Naive B cell (primary cell): ENCODE measurements at regions not wholly inside any gene's neighbourhood (a gene's known extent, or its start where the extent isn't known, plus 50 kb on each side); places are given as distances from the start of the nearest gene placed in this dataset.
A peak's percentile ranks its signal among the peaks of the same experiment; 100 is the strongest.

Source experiments
- ATAC-seq, 2 donors: fragments of 150-1000 bp; cut with Tn5 transposase; 2 replicates each; pipeline ENCODE4 v1.10.0; 2021; ENCODE audit warnings: low read depth in 2 of 2, mild to moderate bottlenecking in 2 of 2, moderate library complexity in 2 of 2
- DNase-seq: peaks from one replicate; pipeline ENCODE4 v3.0.0; 2022
- H3K27ac Mint-ChIP-seq, 6 donors: one replicate each; pipeline ENCODE4 v1.8.0; 2020 to 2022; ENCODE audit warnings: mild to moderate bottlenecking in 6 of 6, mixed read lengths in 6 of 6, moderate library complexity in 5 of 6, inconsistent platforms in 2 of 6
- H3K27me3 Mint-ChIP-seq, 3 donors: one replicate each; pipeline ENCODE4 v1.8.0; 2021 to 2022; ENCODE audit warnings: mixed read lengths in 3 of 3, mild to moderate bottlenecking in 1 of 3
- H3K36me3 Mint-ChIP-seq, 2 donors: one replicate each; pipeline ENCODE4 v1.8.0; 2020 to 2022; ENCODE audit warnings: mixed read lengths in 2 of 2, inconsistent platforms in 1 of 2, mild to moderate bottlenecking in 1 of 2
- H3K4me1 Mint-ChIP-seq, 3 donors: one replicate each; pipeline ENCODE4 v1.8.0; 2020 to 2022; ENCODE audit warnings: mixed read lengths in 3 of 3, inconsistent platforms in 1 of 3, mild to moderate bottlenecking in 1 of 3, moderate library complexity in 1 of 3
- H3K4me3 Mint-ChIP-seq, 8 donors: one replicate each; pipeline ENCODE4 v1.8.0; 2020 to 2022; ENCODE audit warnings: mild to moderate bottlenecking in 8 of 8, mixed read lengths in 8 of 8, moderate library complexity in 8 of 8, inconsistent platforms in 2 of 8
- H3K9me3 Mint-ChIP-seq, 7 donors: one replicate each; pipeline ENCODE4 v1.8.0; 2020 to 2022; ENCODE audit warnings: mixed read lengths in 7 of 7, mild to moderate bottlenecking in 5 of 7, inconsistent platforms in 2 of 7, moderate library complexity in 1 of 7

GRCh38 chr17:55625521-55625920 lies 97.1 kb downstream of the TMEM100 start:
- no peak overlapping the region for H3K27ac Mint-ChIP-seq
- DNase-seq: no peak
- H3K27me3 Mint-ChIP-seq: peaks cover 28 to 42% (median 32%) of the 10 kb centered on the region in 3 donors
- no peaks in the 10 kb centered on the region for H3K4me1 Mint-ChIP-seq
- peaks cover 0 to 8% (median 1%) of the 10 kb centered on the region in 7 donors for H3K9me3 Mint-ChIP-seq
- H3K4me3 Mint-ChIP-seq: no peak overlapping the region
- H3K36me3 Mint-ChIP-seq: peaks cover 0 to 6% of the 10 kb centered on the region in 2 donors
- no peak for ATAC-seq

GRCh38 chr17:55624772-55625433 lies 97.8 kb downstream of the TMEM100 start:
- H3K4me1 Mint-ChIP-seq: no peaks in the 10 kb centered on the region
- peak overlapping the region in 1 of 6 donors; percentile 18 for H3K27ac Mint-ChIP-seq
- H3K27me3 Mint-ChIP-seq: peaks cover 34 to 45% (median 38%) of the 10 kb centered on the region in 3 donors
- ATAC-seq (no peak), DNase-seq (no peak)
- H3K9me3 Mint-ChIP-seq: peaks cover 0 to 8% (median 1%) of the 10 kb centered on the region in 7 donors
- no peak overlapping the region for H3K4me3 Mint-ChIP-seq
- peaks cover 0 to 6% of the 10 kb centered on the region in 2 donors for H3K36me3 Mint-ChIP-seq

- Mint-ChIP-seq H3K36me3 (peaks cover 0 to 6% of the 10 kb centered on the region in 2 donors), H3K27me3 (peaks cover 36 to 56% (median 41%) of the 10 kb centered on the region in 3 donors), H3K27ac (peak overlapping the region in 1 of 6 donors; percentile 29), H3K4me1 (no peaks in the 10 kb centered on the region), H3K9me3 (no peaks in the 10 kb centered on the region), H3K4me3 (no peak overlapping the region)
- ATAC-seq: no peak
- no peak for DNase-seq
Observed at GRCh38 chr17:55622547-55622946, 100.1 kb downstream of the TMEM100 start.

DNA sequence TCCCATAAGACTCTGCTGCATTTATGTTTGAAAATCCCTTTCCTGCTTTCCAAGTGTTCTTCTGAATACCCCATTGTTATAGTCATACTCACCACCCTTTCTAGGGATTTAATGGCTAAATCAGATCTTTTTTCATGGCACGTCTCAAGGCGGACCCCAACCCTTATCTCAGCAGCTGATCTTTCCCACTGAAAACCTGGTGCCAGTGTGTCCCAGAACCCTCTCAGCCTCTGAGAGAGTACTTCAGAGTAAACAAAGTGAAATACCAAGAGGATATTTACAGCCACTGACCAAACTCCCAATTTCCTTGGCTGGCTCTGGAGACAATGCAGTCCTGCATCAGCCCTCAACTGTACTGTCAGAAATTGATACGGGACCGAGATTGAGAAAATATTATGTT lies 101.7 kb downstream of the TMEM100 start:
- H3K27me3 Mint-ChIP-seq: peaks cover 36 to 51% (median 41%) of the 10 kb centered on the region in 3 donors
- H3K9me3 Mint-ChIP-seq: no peaks in the 10 kb centered on the region
- H3K4me1 Mint-ChIP-seq: no peaks in the 10 kb centered on the region
- ATAC-seq (no peak), DNase-seq (no peak)
- no peaks in the 10 kb centered on the region for H3K36me3 Mint-ChIP-seq
- H3K27ac Mint-ChIP-seq: no peak overlapping the region
- H3K4me3 Mint-ChIP-seq: no peak overlapping the region

GRCh38 chr17:55620023-55620422 lies 102.6 kb downstream of the TMEM100 start:
- no peak for ATAC-seq
- Mint-ChIP-seq H3K4me3 (no peak overlapping the region), H3K27me3 (peaks cover 36 to 51% (median 41%) of the 10 kb centered on the region in 3 donors), H3K4me1 (no peaks in the 10 kb centered on the region), H3K9me3 (no peaks in the 10 kb centered on the region), H3K27ac (no peak overlapping the region), H3K36me3 (no peaks in the 10 kb centered on the region)
- DNase-seq: no peak

- Mint-ChIP-seq H3K27me3 (peaks cover 22 to 38% (median 27%) of the 10 kb centered on the region in 3 donors), H3K36me3 (no peaks in the 10 kb centered on the region), H3K9me3 (no peaks in the 10 kb centered on the region), H3K4me1 (no peaks in the 10 kb centered on the region), H3K27ac (no peak overlapping the region), H3K4me3 (no peak overlapping the region)
- ATAC-seq (no peak), DNase-seq (no peak)
Observed at GRCh38 chr17:55617441-55617840, 105.2 kb downstream of the TMEM100 start.

DNA sequence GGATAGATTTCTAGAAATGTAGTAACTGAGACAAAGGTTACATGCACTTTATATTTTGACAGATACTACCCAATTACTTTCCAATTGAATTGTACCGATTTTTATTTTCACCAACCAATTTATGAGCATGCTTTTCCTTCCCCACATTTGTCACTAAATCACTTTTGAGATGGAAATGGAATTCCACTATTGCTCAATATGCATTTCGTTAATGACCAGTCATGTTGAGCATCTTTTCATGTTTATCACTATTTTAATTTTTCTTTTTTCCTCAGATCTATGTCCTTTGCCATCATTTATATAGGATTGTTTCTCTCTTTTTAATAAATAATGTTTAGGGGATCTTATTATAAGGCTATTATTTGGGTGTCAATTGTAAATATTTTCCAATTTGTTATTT lies 102.8 kb upstream of the SMIM36 start:
- ATAC-seq (no peak), DNase-seq (no peak)
- Mint-ChIP-seq H3K9me3 (no peaks in the 10 kb centered on the region), H3K4me1 (no peaks in the 10 kb centered on the region), H3K36me3 (no peaks in the 10 kb centered on the region), H3K4me3 (no peak overlapping the region), H3K27ac (no peak overlapping the region), H3K27me3 (peaks cover 6 to 12% (median 12%) of the 10 kb centered on the region in 3 donors)

DNA sequence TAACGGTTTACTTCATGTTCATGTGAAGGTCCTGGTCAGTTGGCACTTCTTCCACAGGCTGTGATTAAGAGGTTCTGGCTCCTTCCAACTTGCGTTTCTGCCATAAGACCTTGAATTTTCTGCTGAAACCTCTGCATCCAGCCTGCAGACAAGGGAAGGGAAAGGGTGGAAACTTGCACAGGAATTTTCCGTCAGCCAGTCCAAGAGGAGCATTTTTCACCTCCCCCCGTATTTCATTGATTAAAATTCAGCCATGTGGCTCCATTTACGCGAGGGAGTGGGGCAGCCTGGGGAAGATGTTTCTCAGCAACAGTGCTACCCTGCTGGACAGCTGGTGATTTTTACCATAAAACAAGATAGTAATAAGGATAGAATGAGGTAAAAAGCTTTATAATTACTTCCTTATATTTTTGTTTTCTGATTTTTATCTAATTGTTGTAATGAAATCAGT lies 101.5 kb upstream of the SMIM36 start:
- no peak overlapping the region for H3K27ac Mint-ChIP-seq
- H3K9me3 Mint-ChIP-seq: no peaks in the 10 kb centered on the region
- DNase-seq (no peak), ATAC-seq (no peak)
- H3K4me3 Mint-ChIP-seq: no peak overlapping the region
- peaks cover 0 to 9% (median 0%) of the 10 kb centered on the region in 3 donors for H3K27me3 Mint-ChIP-seq
- no peaks in the 10 kb centered on the region for H3K36me3 Mint-ChIP-seq
- H3K4me1 Mint-ChIP-seq: no peaks in the 10 kb centered on the region

- no peaks in the 10 kb centered on the region for H3K9me3 Mint-ChIP-seq
- peaks cover 0 to 16% (median 5%) of the 10 kb centered on the region in 3 donors for H3K27me3 Mint-ChIP-seq
- no peak for DNase-seq
- no peaks in the 10 kb centered on the region for H3K36me3 Mint-ChIP-seq
- H3K4me3 Mint-ChIP-seq: no peak overlapping the region
- H3K27ac Mint-ChIP-seq: no peak overlapping the region
- ATAC-seq: no peak
- H3K4me1 Mint-ChIP-seq: no peaks in the 10 kb centered on the region
Observed at GRCh38 chr17:55607731-55608341, 96.6 kb upstream of the SMIM36 start.

GRCh38 chr17:55606488-55606815 lies 95.2 kb upstream of the SMIM36 start:
- H3K4me3 Mint-ChIP-seq: no peak overlapping the region
- no peak for ATAC-seq
- peaks cover 0 to 20% (median 10%) of the 10 kb centered on the region in 3 donors for H3K27me3 Mint-ChIP-seq

DNA sequence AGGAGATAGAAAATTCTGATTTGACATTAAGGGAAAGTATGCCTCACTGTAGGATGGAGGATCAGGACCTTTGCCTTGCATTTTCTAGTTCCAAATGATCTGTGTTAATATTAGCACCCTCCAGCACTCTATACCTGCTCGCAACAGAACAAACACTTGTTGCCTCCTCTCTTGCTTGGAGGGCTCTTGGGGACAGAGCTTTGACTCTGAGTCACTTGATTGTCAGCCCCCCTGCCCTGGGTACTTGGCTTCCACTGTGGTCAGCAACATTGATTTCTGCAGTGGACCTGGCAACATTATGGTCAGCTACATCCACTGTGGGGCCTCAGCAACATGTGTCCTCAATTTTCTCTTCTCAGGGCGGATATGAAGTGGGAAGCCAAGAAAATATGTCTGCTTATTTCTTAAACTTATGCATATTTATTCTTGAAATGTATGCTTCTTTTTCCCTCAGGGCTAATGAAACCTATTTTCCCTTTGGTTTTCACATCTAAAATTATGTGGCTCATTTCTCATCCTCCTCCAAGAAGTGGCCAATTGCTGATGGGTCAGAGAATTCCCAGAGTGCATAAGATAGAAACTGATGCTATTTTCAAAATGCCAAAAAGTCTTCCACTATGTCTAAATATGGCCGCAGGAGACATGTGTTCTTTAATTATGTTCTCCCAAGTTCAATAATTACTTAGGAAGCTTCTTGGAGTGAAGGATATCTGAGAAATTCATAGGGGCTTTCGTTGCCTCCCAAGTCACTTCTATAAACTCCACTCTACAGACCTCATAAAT lies 94.6 kb upstream of the SMIM36 start:
- no peaks in the 10 kb centered on the region for H3K36me3 Mint-ChIP-seq
- H3K9me3 Mint-ChIP-seq: peaks cover 0 to 18% (median 4%) of the 10 kb centered on the region in 7 donors
- H3K27me3 Mint-ChIP-seq: peaks cover 0 to 20% (median 10%) of the 10 kb centered on the region in 3 donors
- ATAC-seq (no peak), DNase-seq (no peak)
- no peak overlapping the region for H3K4me3 Mint-ChIP-seq
- no peak overlapping the region for H3K27ac Mint-ChIP-seq
- H3K4me1 Mint-ChIP-seq: no peaks in the 10 kb centered on the region

More at GRCh38 chr17:55606488-55606815, 95.2 kb upstream of the SMIM36 start:
- Mint-ChIP-seq H3K27ac (peak overlapping the region in 1 of 6 donors; percentile 28), H3K9me3 (peaks cover 0 to 12% (median 0%) of the 10 kb centered on the region in 7 donors), H3K4me1 (no peaks in the 10 kb centered on the region), H3K36me3 (no peaks in the 10 kb centered on the region)
- no peak for DNase-seq

- Mint-ChIP-seq H3K4me1 (no peaks in the 10 kb centered on the region), H3K4me3 (no peak overlapping the region), H3K9me3 (peaks cover 19 to 56% (median 37%) of the 10 kb centered on the region in 7 donors), H3K27me3 (peaks cover 0 to 14% (median 10%) of the 10 kb centered on the region in 3 donors), H3K36me3 (peaks cover 21 to 32% of the 10 kb centered on the region in 2 donors), H3K27ac (no peak overlapping the region)
- ATAC-seq: no peak
- no peak for DNase-seq
Observed at GRCh38 chr17:55601874-55602364, 90.7 kb upstream of the SMIM36 start.

DNA sequence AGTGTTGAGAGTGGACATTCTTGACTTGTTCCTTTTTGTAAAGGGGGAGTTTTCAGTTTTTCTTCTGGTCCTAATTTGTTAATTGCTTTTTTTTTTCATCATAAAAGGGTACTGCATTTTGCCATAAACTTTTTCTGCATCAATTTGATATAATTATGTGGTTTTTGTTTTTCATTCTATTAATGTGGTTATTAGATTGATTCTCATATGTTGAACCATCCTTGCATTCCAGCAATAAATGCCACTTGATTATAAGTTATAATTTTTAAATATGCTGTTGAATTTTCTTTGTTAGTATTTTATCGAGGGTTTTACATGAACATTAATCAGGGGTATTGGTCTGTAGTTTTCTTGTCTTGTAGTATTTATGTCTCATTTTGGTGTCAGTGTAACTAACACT lies 87.2 kb upstream of the SMIM36 start:
- no peak overlapping the region for H3K27ac Mint-ChIP-seq
- no peak for DNase-seq
- H3K4me3 Mint-ChIP-seq: no peak overlapping the region
- H3K36me3 Mint-ChIP-seq: peaks cover 24 to 42% of the 10 kb centered on the region in 2 donors
- ATAC-seq: no peak
- peaks cover 23 to 74% (median 41%) of the 10 kb centered on the region in 7 donors for H3K9me3 Mint-ChIP-seq
- H3K4me1 Mint-ChIP-seq: no peaks in the 10 kb centered on the region
- peaks cover 0 to 15% (median 4%) of the 10 kb centered on the region in 3 donors for H3K27me3 Mint-ChIP-seq
